Activated T-cell treated with anti-CD3 and anti-CD28 coated beads, Interleukin-2, amount 50 U/mL, for 4 hours (primary cell): ENCODE measurements at regions not wholly inside any gene's neighbourhood (a gene's known extent, or its start where the extent isn't known, plus 50 kb on each side); places are given as distances from the start of the nearest gene placed in this dataset.
A peak's percentile ranks its signal among the peaks of the same experiment; 100 is the strongest.

Experiments
- ATAC-seq, 2 donors: fragments of 200-7000 bp; cut with Tn5 transposase; one replicate each; pipeline ENCODE4 v1.10.0; 2021
- DNase-seq: peaks from one replicate; pipeline ENCODE4 v3.0.0-alpha.2; 2020
- H3K27me3 Mint-ChIP-seq: one replicate; pipeline ENCODE4 v1.8.0; 2021; ENCODE audit warnings: low read depth, mixed read lengths
- H3K36me3 Mint-ChIP-seq: one replicate; pipeline ENCODE4 v1.8.0; 2022; ENCODE audit warnings: mixed read lengths; ENCODE audit not compliant: insufficient read depth
- H3K4me1 Mint-ChIP-seq: one replicate; pipeline ENCODE4 v1.8.0; 2021; ENCODE audit warnings: low read depth, mixed read lengths
- H3K4me3 Mint-ChIP-seq: one replicate; pipeline ENCODE4 v1.8.0; 2021; ENCODE audit warnings: mild to moderate bottlenecking, moderate library complexity, mixed read lengths
- H3K9me3 Mint-ChIP-seq: one replicate; pipeline ENCODE4 v1.8.0; 2021; ENCODE audit warnings: mixed read lengths

DNA sequence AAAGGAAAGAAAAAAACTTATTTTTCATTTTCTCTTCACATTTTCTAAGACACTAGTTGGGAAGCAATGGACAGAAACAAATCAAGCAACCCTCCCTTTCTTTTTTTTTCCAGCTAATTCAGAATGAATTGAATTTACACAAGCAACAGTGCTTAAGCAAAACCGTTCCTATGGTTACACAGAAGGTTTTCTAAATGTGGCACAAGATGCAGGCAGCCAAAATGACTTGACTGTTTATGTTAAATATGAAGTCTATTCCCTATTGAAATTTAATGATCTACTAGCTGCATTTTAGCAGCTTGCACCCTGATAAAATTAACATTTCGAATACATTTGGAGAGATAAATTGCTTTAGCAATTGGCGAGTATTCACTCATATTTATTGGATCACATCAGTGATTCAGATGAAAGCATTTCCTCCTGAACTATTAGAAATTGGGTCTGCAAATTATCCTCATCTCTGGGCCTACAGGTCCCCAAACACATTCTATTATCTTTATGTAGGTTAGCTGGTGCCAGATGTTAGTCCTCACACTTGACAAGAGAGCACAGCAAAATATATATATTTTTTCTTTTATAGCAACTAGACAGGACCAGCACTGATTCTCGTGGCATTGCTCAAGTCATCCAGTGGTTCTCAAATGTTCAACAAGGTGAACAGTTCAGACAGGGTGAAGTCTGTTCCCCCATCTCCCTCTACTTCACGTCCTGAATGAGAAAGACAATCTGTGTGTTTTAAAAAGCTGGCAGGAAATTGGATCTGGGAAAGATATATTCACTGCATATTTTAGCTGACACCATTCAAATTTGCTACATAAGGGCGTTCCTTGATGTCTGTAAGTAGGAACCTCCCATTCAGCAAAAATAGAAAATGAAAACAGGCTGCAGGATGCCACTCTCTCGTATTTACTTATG, 463.6 kb upstream of the KCNMB2 start:
- no peak overlapping the region for H3K4me3 Mint-ChIP-seq
- no peaks in the 10 kb centered on the region for H3K27me3 Mint-ChIP-seq
- H3K4me1 Mint-ChIP-seq = peaks cover 4% of the 10 kb centered on the region
- ATAC-seq (no peak), DNase-seq (no peak)
- no peaks in the 10 kb centered on the region for H3K36me3 Mint-ChIP-seq
- H3K9me3 Mint-ChIP-seq = no peaks in the 10 kb centered on the region

DNA sequence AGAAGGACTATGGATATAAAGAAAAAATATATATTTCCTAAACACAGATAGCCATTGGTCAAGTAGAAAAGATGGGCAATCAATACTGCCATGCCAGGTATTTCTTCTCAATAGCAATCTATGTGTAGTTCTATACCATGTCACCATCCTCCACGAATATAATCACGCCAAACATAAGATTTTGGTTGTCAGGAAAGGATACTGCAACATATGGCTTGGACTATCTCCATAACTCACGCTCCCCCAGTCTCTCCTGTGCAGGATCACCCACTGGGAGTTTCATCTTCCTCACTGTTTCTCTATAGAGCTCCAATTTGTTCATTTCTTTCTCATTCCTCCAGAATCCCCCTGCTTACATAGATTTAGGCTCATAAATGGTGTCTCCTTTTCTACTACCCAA, 462.9 kb upstream of the KCNMB2 start:
- ATAC-seq = no peak
- no peak for DNase-seq
- Mint-ChIP-seq H3K36me3 (no peaks in the 10 kb centered on the region), H3K4me3 (no peak overlapping the region), H3K4me1 (peaks cover 4% of the 10 kb centered on the region), H3K27me3 (no peaks in the 10 kb centered on the region), H3K9me3 (no peaks in the 10 kb centered on the region)

DNA sequence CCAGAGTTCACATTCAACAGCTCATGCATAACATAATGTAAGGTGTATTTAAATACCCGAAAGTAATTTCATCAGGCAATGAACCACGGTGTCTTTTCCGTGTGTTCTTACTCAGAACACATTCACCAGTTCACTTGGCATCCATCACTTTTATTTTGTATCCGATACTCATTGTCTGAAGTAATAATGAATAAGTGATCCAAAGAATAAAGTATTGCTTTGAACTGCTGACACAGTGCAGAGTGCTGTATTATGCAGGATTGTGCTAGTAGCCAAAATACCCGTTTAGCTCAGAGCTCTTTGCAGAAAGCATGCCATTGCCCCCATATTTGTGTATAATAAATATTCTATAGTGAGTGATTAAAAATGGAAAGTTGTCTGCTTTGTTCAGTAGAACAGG, 460.9 kb upstream of the KCNMB2 start:
- no peak for ATAC-seq
- no peak for DNase-seq
- Mint-ChIP-seq H3K4me3 (no peak overlapping the region), H3K4me1 (peaks cover 8% of the 10 kb centered on the region), H3K36me3 (no peaks in the 10 kb centered on the region), H3K9me3 (no peaks in the 10 kb centered on the region), H3K27me3 (no peaks in the 10 kb centered on the region)

DNA sequence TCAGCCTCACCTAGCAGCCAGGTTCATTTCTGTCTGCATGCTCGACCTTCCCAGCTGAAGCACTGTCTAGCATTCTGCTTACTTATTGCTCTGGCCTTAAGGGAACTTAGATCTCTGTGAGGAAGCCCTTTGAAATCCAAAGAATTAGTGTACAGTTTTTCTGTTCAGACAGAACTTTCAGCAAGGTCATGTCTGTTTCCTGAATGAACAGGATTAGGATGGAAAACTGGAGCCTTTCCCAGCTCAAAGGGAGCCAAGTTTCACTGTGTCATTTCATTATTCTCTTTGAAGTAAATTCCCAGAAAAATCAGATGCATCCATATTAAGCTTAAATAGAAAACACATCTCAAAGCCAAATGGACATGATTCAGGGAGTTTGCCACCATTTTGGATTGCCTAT, 457.3 kb upstream of the KCNMB2 start:
- Mint-ChIP-seq H3K36me3 (no peaks in the 10 kb centered on the region), H3K4me3 (no peak overlapping the region), H3K4me1 (peaks cover 14% of the 10 kb centered on the region), H3K27me3 (no peaks in the 10 kb centered on the region), H3K9me3 (no peaks in the 10 kb centered on the region)
- DNase-seq = no peak
- ATAC-seq = no peak

DNA sequence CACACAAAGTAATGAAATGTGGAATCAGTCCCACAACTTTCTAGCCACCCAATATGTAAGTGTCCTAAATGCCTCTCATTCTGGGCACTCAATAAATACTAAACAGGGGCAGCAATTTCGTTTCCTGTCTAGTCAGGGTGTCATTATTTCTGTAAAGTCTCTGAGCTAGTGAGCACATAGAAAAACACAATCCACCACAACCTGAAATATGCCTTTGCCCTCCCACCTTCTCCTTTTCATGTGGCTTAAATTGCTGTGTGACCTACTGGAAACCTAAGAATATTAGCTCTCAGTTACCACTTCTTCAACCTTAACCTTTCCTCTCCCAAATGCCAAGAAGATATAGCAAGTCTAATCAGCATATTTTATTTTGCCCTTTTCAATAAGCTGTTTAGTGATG, 456.3 kb upstream of the KCNMB2 start:
- DNase-seq = no peak
- Mint-ChIP-seq H3K4me3 (no peak overlapping the region), H3K9me3 (no peaks in the 10 kb centered on the region), H3K4me1 (peaks cover 24% of the 10 kb centered on the region), H3K27me3 (no peaks in the 10 kb centered on the region), H3K36me3 (no peaks in the 10 kb centered on the region)
- no peak for ATAC-seq

DNA sequence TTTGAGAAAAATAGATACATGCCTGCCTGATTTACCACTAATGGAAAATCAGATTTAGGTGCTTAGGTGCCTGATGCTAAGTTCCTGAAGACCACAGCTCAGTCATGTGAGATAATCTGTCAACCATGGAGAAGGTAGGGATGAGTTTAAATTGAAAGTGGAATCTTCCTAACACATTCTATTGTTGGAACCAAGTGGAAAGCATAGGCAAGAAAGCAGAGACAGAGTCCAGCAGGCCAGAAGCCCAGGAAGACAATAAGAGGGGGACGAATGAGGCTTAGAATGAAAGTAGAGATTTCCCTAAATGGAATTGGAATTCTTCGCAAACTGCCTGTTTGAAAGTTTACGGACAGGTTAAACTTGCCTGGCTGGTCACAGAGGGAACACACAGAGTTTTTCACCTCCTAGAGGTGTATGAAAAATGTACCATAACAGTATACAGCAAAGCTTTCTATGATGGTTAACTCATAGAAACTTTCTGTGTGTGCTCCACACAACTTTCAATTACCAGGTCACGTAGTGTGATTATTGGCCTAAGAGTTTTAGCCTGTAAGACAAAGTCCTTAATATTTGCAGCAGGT, 453.8 kb upstream of the KCNMB2 start:
- Mint-ChIP-seq H3K36me3 (no peaks in the 10 kb centered on the region), H3K4me1 (peaks cover 36% of the 10 kb centered on the region), H3K4me3 (no peak overlapping the region), H3K27me3 (no peaks in the 10 kb centered on the region), H3K9me3 (no peaks in the 10 kb centered on the region)
- ATAC-seq = no peak
- DNase-seq = no peak

DNA sequence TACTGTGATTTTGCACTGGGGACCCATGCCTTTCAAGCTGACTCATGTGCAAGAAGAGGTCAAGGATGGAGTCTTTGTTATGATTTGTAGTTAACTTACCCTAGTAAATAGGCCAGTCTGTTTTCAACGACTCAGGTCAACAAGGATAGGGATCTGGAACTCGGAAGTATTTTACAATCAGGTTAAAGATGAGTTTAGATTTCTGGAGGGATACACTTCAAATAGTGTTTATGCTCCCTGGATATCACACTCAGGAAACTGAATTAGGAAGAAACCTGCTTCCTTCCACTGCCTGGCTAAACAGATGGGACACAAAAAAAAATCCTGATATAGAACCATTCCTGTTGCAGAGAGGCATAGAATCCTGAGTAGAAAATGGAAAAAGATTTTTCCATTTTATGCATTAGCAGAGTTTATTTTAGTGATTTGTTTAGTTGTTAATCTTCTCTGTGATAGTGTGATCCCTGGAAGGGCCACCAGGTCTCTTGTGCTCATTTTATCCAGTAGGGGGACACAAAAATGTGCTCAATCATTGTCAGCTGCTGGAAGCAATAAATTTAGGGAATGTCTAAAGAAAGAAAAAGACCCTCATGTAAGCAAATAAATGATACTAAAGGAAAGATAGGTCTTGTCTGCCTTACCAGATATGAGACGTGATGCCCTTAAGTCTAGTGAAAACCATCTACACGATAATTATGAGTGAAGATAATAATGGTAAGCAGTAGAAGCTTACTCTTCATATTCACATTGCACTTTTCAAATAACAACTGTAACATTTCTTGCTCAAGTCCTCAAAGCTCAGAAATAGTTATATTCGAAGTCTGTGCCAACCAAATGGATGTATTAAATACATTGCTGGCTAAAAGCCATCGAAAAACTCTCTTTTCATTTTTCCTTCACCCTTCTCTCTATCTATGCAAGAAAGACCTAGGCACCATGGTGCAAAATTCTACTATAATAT, 452.1 kb upstream of the KCNMB2 start:
- Mint-ChIP-seq H3K4me1 (peaks cover 36% of the 10 kb centered on the region), H3K27me3 (no peaks in the 10 kb centered on the region), H3K36me3 (no peaks in the 10 kb centered on the region), H3K9me3 (no peaks in the 10 kb centered on the region), H3K4me3 (no peak overlapping the region)
- ATAC-seq (peak in 1 of 2 donors; percentile 52), DNase-seq (no peak)

DNA sequence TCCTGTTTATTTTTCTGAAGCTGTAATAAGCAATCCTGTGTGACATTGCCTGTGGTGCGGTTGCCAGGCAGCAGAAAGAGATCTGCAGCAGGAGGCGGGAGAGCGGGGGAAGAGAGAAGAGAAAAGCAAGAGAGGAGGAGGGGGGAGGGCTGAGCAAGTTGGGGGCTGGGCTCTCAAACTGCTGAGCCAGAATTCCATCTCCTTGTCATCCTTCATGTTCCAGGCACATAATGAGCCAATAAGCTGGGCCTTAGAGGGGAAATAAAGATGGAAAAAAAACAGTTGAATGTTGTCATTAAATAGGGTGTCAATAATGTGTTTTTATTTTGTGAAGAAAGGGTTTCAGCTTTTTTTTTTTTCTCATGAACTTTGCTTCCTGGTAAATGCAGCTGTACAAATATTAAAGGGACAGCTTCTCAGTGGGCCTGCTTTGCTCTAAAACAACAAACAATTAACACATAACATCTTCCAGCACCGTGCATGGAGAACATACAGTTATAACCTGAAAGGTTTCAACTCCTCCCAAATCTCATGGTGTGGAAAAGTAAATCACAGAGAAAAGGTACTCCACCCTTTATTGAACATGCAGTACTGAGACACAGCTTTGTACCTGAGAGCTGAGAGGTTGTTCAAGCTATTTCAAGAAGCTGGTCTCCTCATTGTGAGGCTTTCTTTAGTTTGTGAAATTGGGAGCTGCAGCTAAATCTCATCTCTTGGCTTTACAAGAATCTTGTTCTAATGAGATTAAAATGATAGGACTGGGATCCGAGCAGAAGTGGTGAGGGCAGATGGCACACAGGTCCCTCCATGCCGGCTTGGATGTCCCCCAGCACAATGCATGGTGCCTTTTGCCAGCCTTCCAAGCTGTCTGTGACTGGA, 451.1 kb upstream of the KCNMB2 start:
- Mint-ChIP-seq H3K9me3 (no peaks in the 10 kb centered on the region), H3K36me3 (no peaks in the 10 kb centered on the region), H3K27me3 (no peaks in the 10 kb centered on the region), H3K4me1 (peaks cover 32% of the 10 kb centered on the region), H3K4me3 (no peak overlapping the region)
- DNase-seq (peak; percentile 7), ATAC-seq (peak; percentile 51 to 65)

DNA sequence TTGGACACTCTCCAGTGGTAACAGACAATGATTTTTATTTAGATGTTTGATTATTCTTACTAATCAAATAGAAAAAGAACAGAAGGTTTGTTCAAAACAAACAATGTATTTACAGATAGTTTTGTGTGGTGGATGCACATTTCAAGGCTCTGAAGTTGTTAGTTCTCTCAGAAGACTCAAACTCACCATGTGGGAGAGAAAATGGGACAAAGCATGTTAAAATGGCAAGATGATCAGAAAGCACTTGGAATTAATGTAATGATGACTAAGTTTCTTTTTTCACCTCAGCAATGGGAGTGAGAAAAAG, 450.5 kb upstream of the KCNMB2 start:
- ATAC-seq (no peak), DNase-seq (no peak)
- H3K4me1 Mint-ChIP-seq = peaks cover 32% of the 10 kb centered on the region
- H3K27me3 Mint-ChIP-seq = no peaks in the 10 kb centered on the region
- H3K4me3 Mint-ChIP-seq = no peak overlapping the region
- no peaks in the 10 kb centered on the region for H3K36me3 Mint-ChIP-seq
- H3K9me3 Mint-ChIP-seq = no peaks in the 10 kb centered on the region

DNA sequence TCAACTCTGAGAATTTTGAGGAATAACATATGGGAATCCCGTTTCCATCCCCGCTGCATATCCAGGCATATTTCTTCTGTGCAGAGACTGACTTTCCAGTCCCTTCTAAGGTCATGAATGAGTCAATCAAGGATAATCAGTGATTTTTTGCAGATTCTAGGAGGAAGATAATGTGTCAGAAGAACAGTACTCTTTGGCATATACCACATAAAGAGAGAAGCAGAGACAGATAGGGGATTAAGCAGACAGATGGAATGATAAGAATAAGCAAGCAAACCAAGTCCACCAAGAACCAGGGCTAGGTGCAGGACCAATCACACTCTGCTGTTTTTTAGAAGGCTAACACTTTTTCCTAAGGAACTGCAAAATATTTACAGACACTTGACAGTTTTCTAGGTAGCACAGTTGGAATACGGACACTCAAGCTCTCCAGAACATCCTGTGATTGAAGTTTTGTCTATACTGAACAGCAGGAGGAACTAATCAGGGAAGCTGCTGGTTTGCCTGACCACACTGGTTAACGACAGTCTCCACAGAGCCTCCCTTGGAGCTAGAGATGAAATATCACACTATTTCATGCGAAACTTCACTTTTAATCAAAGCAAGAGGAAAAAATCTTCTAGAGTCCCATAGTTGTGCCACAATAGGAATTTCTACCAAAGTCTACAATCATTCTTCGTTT, 450.0 kb upstream of the KCNMB2 start:
- DNase-seq (no peak), ATAC-seq (no peak)
- Mint-ChIP-seq H3K9me3 (peaks cover under 1% of the 10 kb centered on the region), H3K4me3 (no peak overlapping the region), H3K27me3 (no peaks in the 10 kb centered on the region), H3K36me3 (no peaks in the 10 kb centered on the region), H3K4me1 (peaks cover 32% of the 10 kb centered on the region)

DNA sequence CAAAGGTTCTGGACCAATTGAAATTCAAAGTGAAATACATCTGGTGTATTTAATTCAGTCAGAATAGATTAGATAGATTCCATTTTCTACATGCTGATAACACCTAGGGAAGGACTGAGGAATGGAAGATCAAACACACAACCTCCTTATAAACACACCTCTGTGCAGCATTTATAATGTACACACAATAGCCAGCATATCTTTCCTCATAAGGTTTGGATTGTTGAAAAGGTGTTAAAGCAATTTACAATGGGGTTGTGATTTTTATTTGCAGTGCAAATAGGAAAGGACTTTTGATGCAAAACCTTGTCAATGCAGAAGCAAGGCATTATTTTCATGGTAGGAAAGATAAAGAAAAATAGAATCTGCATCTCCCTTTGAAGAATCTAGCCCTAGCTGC, 448.9 kb upstream of the KCNMB2 start:
- H3K27me3 Mint-ChIP-seq = no peaks in the 10 kb centered on the region
- no peak for ATAC-seq
- H3K9me3 Mint-ChIP-seq = peaks cover 9% of the 10 kb centered on the region
- no peaks in the 10 kb centered on the region for H3K36me3 Mint-ChIP-seq
- no peak overlapping the region for H3K4me3 Mint-ChIP-seq
- DNase-seq = no peak
- H3K4me1 Mint-ChIP-seq = peaks cover 32% of the 10 kb centered on the region

DNA sequence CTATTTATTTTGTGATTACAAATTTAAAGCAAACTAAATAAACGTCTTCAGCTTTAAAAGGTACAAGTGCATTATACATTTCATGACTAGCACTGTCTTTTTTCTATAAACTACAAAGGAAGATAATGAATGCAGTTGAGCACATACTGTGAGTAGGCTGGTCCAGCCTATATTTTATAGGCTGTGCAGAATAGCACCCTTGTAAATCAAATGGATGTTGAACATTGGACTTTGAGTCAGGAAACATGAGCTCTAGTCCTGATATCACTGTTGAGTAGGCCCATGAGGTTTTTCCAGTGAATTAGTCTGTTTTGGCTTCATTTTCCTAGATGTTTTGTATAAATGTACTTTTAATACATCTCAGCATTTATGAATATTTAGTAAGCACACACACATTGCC, 447.3 kb upstream of the KCNMB2 start:
- no peak for ATAC-seq
- Mint-ChIP-seq H3K27me3 (no peaks in the 10 kb centered on the region), H3K36me3 (no peaks in the 10 kb centered on the region), H3K4me3 (no peak overlapping the region), H3K9me3 (peaks cover 25% of the 10 kb centered on the region), H3K4me1 (peaks cover 26% of the 10 kb centered on the region)
- DNase-seq = no peak

DNA sequence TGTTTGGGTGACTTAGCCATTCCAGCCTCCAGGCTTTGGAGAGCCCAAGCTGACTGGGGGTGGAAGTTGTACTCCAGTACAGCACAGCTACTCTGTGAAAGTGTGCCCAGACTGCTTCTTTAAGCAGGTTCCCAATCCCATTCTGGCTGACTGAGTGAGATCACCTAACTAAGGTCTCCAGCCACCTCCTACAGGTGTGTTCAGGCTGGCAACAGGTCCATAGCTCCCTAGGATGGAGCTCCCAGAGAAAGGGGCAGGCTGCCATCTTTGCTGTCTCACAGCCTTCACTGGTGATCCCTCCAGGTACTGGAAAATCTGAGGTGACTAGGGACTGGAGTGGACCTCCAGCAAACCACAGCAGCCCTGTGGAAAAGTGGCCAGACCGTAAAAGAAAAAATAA, 445.3 kb upstream of the KCNMB2 start:
- H3K4me1 Mint-ChIP-seq = peaks cover 6% of the 10 kb centered on the region
- no peak for ATAC-seq
- no peaks in the 10 kb centered on the region for H3K27me3 Mint-ChIP-seq
- DNase-seq = no peak
- no peaks in the 10 kb centered on the region for H3K36me3 Mint-ChIP-seq
- no peak overlapping the region for H3K4me3 Mint-ChIP-seq
- peaks cover 26% of the 10 kb centered on the region for H3K9me3 Mint-ChIP-seq
